Adipocyte (in vitro differentiated cells): ENCODE measurements at regions not wholly inside any gene's neighbourhood (a gene's known extent, or its start where the extent isn't known, plus 50 kb on each side); places are given as distances from the start of the nearest gene placed in this dataset.

Source experiments
- DNase-seq: peaks from one replicate; pipeline ENCODE4 v3.0.0-alpha.2; 2015; ENCODE audit warnings: low read depth
- H3K27me3 ChIP-seq: replicated peaks from 2 replicates; pipeline ENCODE4 v1.7.0; 2013; ENCODE audit warnings: mild to moderate bottlenecking, low read length, moderate library complexity; ENCODE audit not compliant: control insufficient read depth, insufficient read depth
- H3K36me3 ChIP-seq: 2 replicates; pipeline ENCODE4 v1.7.0; 2013; ENCODE audit warnings: low read length, mild to moderate bottlenecking, moderate library complexity; ENCODE audit not compliant: control insufficient read depth, insufficient read depth, severe bottlenecking
- H3K4me1 ChIP-seq: 2 replicates; pipeline ENCODE4 v1.7.0; 2013; ENCODE audit warnings: mild to moderate bottlenecking, low read length, moderate library complexity; ENCODE audit not compliant: control insufficient read depth, insufficient read depth
- H3K4me3 ChIP-seq: 2 replicates; pipeline ENCODE4 v1.7.0; 2013; ENCODE audit warnings: mild to moderate bottlenecking, low read length, moderate library complexity
- H3K9ac ChIP-seq: 2 replicates; pipeline ENCODE4 v1.7.0; 2013; ENCODE audit warnings: mild to moderate bottlenecking, low read length, moderate library complexity
- H3K9me3 ChIP-seq: 2 replicates; pipeline ENCODE4 v1.7.0; 2013; ENCODE audit warnings: mild to moderate bottlenecking, low read length, moderate library complexity; ENCODE audit not compliant: control insufficient read depth

DNA sequence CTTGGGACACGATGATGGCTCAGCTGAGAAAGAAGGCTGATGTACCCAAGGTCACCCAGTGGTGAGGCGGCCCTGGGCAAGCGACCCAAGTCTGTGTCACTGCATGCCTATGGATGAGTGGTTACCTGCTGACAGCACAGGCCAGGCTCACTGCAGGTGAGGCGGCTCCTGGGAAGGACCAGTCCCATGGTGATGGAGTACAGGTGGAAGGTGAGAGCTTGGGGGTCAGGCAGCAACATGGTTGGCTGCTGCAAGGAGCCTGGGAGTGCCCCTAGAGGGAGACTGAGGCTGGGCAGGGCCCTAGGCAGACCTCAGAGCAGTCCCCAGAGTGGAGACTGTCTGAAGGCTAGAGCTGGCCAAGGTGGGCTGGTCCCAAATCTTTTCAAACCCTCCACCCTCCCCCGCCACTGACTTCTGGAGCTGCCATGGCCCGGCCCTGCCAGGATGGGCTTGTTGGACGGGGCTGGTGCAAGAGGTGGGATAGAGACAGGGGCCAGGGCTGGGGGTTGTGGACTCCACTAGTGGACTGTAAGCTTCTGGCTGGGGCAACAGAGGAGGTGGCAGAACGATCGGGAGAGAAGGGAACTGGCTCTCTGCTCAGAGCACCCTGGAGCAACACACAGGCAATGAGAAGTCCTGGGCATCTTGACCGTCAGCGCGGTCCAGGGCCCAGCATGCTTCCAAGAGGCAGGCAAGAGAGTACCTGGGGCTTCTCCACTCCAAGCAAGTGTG is 72.5 kb upstream of the SLC6A11 start:
- H3K36me3 ChIP-seq, result no peaks in the 10 kb centered on the region
- DNase-seq, result no peak
- H3K9ac ChIP-seq, result no peak overlapping the region
- no peaks in the 10 kb centered on the region for H3K9me3 ChIP-seq
- H3K4me1 ChIP-seq, result peaks cover 3% of the 10 kb centered on the region
- H3K4me3 ChIP-seq, result no peak overlapping the region
- H3K27me3 ChIP-seq, result peaks cover 54% of the 10 kb centered on the region

DNA sequence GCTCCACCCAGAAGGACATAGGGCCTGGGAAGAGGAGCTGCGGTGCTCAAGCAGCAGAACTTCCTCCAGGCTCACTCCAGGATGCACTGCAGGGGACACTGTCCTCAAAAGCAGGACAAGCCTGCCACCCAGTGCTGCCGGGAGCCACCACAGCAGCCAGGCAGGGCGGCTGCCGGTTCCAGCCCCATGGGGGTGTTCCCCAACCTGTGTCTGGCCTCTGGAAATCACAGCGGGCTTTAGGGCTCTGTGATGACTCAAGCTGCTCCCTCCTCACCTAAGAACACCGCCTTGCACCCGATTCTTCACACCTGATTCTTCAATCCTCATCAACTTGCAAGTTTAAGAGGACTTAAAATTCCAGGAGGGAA is 71.9 kb upstream of the SLC6A11 start:
- no peaks in the 10 kb centered on the region for H3K4me1 ChIP-seq
- peaks cover 51% of the 10 kb centered on the region for H3K27me3 ChIP-seq
- H3K9me3 ChIP-seq, result no peaks in the 10 kb centered on the region
- no peaks in the 10 kb centered on the region for H3K36me3 ChIP-seq
- no peak overlapping the region for H3K4me3 ChIP-seq
- no peak for DNase-seq
- no peak overlapping the region for H3K9ac ChIP-seq

DNA sequence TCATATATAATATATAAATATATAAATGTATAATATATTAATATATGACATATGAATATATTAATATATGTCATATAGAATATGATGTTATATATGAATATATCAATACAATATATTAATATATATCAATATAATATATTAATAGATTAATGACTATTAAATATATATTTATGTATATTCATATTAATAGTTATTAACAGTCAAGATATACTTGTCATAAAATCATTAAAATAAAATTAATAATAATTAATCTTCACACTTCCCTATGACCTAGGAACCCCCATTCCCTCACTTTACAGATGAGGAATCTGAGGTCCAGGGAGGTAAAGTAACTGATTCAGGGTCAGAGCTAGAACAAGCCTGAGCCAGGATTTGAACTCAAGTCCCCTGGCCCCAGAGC is 70.6 kb upstream of the SLC6A11 start:
- Histone ChIP-seq H3K27me3 (peaks cover 51% of the 10 kb centered on the region), H3K9me3 (no peaks in the 10 kb centered on the region), H3K4me3 (no peak overlapping the region), H3K36me3 (no peaks in the 10 kb centered on the region), H3K4me1 (no peaks in the 10 kb centered on the region), H3K9ac (no peak overlapping the region)
- DNase-seq, result no peak

DNA sequence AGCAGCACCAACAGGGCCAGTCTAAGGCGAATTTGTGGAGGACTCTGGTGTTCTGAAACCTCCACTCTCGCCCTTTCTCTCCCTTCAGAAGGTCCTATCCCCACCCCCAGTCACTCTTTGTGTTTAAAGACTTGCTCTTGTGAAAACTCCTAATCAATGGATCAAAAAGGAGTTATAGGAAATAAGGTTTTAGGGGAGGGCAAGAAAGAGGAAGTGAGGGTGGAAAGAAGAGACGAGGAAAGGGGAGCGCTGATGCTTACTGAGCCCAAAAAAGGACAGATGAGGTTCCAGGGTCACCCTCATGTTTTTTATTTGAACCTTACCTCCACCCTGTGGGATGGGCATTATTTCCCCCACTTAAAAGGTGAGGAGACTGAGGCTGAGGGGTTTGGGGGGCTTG is 70.0 kb upstream of the SLC6A11 start:
- H3K27me3 ChIP-seq, result peaks cover 51% of the 10 kb centered on the region
- no peak overlapping the region for H3K9ac ChIP-seq
- no peak overlapping the region for H3K4me3 ChIP-seq
- H3K9me3 ChIP-seq, result no peaks in the 10 kb centered on the region
- H3K4me1 ChIP-seq, result no peaks in the 10 kb centered on the region
- no peaks in the 10 kb centered on the region for H3K36me3 ChIP-seq
- no peak for DNase-seq

DNA sequence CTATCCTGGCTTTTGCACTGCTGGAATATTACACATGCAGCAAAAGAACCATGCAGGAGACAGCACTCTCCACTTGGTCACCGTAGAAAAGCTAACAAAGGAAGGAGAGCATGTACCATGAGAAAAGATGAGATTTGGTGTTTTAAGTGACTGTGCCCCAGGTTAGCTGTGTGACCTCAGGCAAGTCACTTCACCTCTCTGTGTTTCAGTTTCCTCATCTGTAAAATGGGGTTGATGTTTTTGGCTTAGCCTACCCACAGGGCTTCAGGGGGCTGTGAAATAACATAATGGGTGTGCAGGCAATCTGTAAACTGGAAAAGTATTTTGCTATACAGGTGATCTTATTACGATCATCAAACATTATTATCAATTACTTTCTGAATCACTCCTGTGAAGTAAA is 69.3 kb upstream of the SLC6A11 start:
- H3K4me1 ChIP-seq, result no peaks in the 10 kb centered on the region
- H3K36me3 ChIP-seq, result no peaks in the 10 kb centered on the region
- no peaks in the 10 kb centered on the region for H3K9me3 ChIP-seq
- H3K27me3 ChIP-seq, result peaks cover 47% of the 10 kb centered on the region
- no peak for DNase-seq
- no peak overlapping the region for H3K9ac ChIP-seq
- no peak overlapping the region for H3K4me3 ChIP-seq

DNA sequence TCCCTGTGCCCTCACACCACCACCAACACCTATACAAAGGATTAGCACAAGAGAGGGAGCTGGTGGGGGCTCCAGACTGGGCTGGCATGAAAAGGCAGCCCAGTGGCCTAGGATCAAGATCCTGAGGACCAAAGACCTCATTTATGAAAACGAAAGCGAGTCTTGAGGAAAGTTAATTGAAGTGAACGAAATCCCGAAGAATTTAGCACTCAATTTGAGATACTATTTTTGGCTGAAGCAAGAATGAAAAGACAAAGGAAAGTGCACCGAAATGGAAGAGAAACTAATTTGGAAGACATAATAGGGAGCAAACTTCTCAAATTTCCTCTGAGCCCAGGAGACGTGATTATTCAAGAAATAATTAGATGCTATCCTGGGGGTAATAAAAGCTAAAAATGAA is 68.7 kb upstream of the SLC6A11 start:
- no peak for DNase-seq
- Histone ChIP-seq H3K27me3 (peaks cover 53% of the 10 kb centered on the region), H3K9me3 (no peaks in the 10 kb centered on the region)

DNA sequence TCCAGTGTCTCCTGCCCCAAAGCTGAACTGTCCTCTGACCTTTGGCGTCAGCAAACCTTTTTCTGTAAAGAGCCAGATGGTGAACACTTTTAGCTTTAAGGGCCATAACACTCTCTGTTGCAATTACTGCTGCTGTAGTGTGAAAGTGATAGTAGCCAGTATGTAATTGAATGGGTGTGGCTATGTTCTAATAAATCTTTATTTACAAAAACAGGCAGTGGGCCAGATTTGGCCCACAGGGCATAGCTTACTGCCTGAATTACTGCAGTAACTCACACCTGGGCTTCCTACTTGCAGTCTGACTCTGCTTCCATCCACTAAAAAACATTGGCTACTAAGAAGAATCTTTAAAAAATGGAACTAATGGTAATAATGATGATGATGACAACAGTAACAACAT is 68.0 kb upstream of the SLC6A11 start:
- no peaks in the 10 kb centered on the region for H3K36me3 ChIP-seq
- H3K9me3 ChIP-seq, result no peaks in the 10 kb centered on the region
- no peak overlapping the region for H3K4me3 ChIP-seq
- peaks cover 60% of the 10 kb centered on the region for H3K27me3 ChIP-seq
- no peak overlapping the region for H3K9ac ChIP-seq
- no peaks in the 10 kb centered on the region for H3K4me1 ChIP-seq
- DNase-seq, result no peak

More for the DNA sequence above, 68.7 kb upstream of the SLC6A11 start:
- H3K36me3 ChIP-seq, result no peaks in the 10 kb centered on the region
- no peaks in the 10 kb centered on the region for H3K4me1 ChIP-seq
- H3K4me3 ChIP-seq, result no peak overlapping the region
- H3K9ac ChIP-seq, result no peak overlapping the region

DNA sequence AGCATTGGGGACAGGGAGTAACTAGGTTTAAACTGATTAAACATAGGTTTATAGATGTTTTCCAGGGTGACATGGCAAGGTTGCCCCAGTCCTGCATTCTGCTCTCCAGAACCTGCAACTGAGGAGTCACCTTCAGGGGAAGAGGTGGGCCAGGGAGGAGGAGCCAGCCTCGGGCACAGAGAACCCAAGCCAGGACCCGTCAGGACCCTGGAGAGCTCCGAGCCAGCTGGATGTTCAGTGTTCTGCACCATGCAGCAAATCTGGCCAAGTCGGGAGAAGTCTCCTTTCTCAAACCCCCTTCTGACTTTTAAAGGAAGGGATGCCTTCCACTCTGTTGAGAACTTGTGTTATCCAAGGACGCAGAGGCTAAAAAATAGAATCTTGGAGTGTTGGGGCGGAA is 62.1 kb upstream of the SLC6A11 start:
- Histone ChIP-seq H3K9ac (no peak overlapping the region), H3K27me3 (peaks cover 64% of the 10 kb centered on the region), H3K36me3 (no peaks in the 10 kb centered on the region), H3K4me1 (no peaks in the 10 kb centered on the region), H3K9me3 (peaks cover 7% of the 10 kb centered on the region), H3K4me3 (no peak overlapping the region)
- DNase-seq, result peak; percentile 64

DNA sequence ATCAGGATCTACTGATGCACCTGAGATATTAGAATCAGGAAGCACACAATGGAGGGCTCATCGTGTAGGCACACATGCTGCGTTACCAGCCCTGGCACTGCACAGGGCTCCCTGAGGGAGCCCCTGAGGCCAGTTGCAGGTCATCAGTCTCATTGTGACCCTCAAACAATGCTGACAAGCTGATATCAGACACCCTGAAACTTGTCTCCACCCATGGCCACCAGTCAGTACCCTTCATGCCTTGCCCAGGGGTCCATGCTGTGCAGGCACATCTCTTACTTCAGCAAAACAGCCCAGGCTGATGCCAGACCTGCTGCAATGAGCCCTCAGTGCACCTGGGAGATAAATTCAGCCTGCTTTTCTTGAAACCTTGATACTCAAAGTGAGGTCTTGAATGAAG is 59.5 kb upstream of the SLC6A11 start:
- Histone ChIP-seq H3K27me3 (peaks cover 56% of the 10 kb centered on the region), H3K4me3 (no peak overlapping the region), H3K9me3 (peaks cover 7% of the 10 kb centered on the region), H3K9ac (no peak overlapping the region), H3K4me1 (no peaks in the 10 kb centered on the region), H3K36me3 (no peaks in the 10 kb centered on the region)
- no peak for DNase-seq

DNA sequence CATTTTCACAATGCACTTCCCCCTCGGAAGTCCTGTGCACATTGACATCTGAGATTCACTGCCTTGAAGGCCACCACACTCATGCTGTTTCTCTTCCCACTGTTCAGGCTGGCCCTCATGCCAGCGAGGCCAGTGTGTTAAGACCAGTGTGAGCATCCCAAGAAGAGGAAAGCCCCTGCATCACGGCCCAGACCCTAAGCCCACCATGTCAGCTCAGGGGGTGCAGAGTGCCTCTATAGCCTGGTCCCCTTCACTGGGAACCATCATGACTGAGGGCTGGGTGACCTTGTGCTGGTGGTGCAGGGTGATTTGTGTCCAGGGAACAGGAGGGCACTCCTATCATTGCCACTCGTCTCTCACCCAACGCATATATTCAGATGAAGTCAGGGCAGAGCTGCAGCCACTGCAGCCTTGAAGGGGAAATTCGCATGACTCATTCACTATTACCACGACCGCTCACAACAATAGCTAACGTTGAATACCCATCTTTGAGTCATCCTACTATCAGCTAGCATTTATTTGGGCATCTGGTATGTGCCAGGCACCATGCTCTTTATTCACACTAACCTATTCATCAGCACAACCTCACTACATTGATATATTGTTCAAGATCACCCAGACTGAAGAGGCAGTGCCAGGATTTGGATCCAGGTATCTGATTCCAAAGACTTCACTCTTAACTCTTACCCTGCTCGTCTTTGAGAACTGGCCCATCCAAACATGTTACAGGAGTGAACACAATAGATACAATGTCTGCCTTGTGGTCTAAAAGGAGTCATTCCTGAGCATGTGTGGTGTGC is 58.8 kb upstream of the SLC6A11 start:
- no peaks in the 10 kb centered on the region for H3K4me1 ChIP-seq
- no peak overlapping the region for H3K9ac ChIP-seq
- no peaks in the 10 kb centered on the region for H3K36me3 ChIP-seq
- H3K27me3 ChIP-seq, result peaks cover 57% of the 10 kb centered on the region
- no peak overlapping the region for H3K4me3 ChIP-seq
- H3K9me3 ChIP-seq, result peaks cover 7% of the 10 kb centered on the region
- DNase-seq, result no peak

DNA sequence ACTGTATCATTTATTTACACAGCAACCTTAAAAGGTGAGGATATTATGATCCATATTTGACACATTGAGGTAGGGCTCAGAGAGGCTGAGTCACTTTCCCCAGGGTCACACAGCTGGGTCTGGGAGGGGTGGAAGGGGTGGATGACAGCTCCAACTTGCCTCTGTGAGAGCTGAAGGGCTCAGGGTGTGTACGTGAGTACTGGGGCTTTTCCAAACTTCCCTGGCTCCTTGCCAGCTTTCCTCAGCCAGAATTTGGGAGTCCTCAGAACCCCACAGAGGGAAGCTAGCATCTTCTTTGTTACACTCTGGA is 58.3 kb upstream of the SLC6A11 start:
- DNase-seq, result no peak
- Histone ChIP-seq H3K36me3 (no peaks in the 10 kb centered on the region), H3K9me3 (peaks cover 7% of the 10 kb centered on the region), H3K9ac (no peak overlapping the region), H3K4me3 (no peak overlapping the region), H3K4me1 (no peaks in the 10 kb centered on the region), H3K27me3 (peaks cover 54% of the 10 kb centered on the region)
